Mammary epithelial cell (primary cell): ENCODE measurements at regions not wholly inside any gene's neighbourhood (a gene's known extent, or its start where the extent isn't known, plus 50 kb on each side); places are given as distances from the start of the nearest gene placed in this dataset.

ENCODE experiments used
- CTCF ChIP-seq, 2 donors: IDR thresholded peaks in 1 of 2; conservative IDR thresholded peaks in 1 of 2; 2 replicates each; pipeline ENCODE4 v1.5.1; 2011 to 2012; ENCODE audit warnings: inconsistent platforms in 2 of 2, low read length in 2 of 2, mild to moderate bottlenecking in 2 of 2, control low read depth in 1 of 2, low read depth in 1 of 2; ENCODE audit not compliant: insufficient read depth in 1 of 2; ENCODE audit errors: extremely low read depth in 1 of 2
- EZH2 ChIP-seq: IDR thresholded peaks from 2 replicates; pipeline ENCODE4 v1.6.1; 2012; ENCODE audit warnings: low read length, inconsistent platforms, borderline replicate concordance

- TF ChIP-seq CTCF (conservative IDR thresholded peaks at IDR 0.05 in 1 of 2, IDR thresholded peaks at IDR 0.05 in 1 of 2; ENCODE audit: extremely low read depth in 1 of 2, insufficient read depth in 1 of 2, low read depth in 1 of 2, low read length in 2 of 2), result no peak
- no peak for TF ChIP-seq EZH2
Observed at GRCh38 chr3:150114273-150114672, 143.6 kb upstream of the PFN2 start.
